ENCODE measurements at regions not wholly inside any gene's neighbourhood (a gene's known extent, or its start where the extent isn't known, plus 50 kb on each side); places are given as distances from the start of the nearest gene placed in this dataset.

GRCh38 chr6:19682859-19683258, 154.3 kb upstream of the ID4 start (continued):
- TF ChIP-seq CHD7 (IDR thresholded peaks at IDR 0.05; ENCODE audit: insufficient replicate concordance, low read length) (no peak), CTBP2 (IDR thresholded peaks at IDR 0.05; ENCODE audit: borderline replicate concordance, insufficient read depth, insufficient read length, low read length) (no peak), JUND (IDR thresholded peaks at IDR 0.05; ENCODE audit: low read length) (no peak), SP4 (IDR thresholded peaks at IDR 0.05; ENCODE audit: low read length) (no peak), PHF8 (conservative IDR thresholded peaks at IDR 0.05; ENCODE audit: low read depth, low read length) (no peak), SIN3A (conservative IDR thresholded peaks at IDR 0.05 in 1 of 2, IDR thresholded peaks at IDR 0.05 in 1 of 2; ENCODE audit: low read depth in 1 of 2, low read length in 2 of 2) (no peak), HDAC2 (IDR thresholded peaks at IDR 0.05; ENCODE audit: borderline replicate concordance in 1 of 2, low read depth in 2 of 2, low read length in 2 of 2) (no peak), ZNF274 (IDR thresholded peaks at IDR 0.05; ENCODE audit: borderline replicate concordance, extremely low read depth, low read length) (no peak), CEBPB (IDR thresholded peaks at IDR 0.05; ENCODE audit: low read depth, low read length) (no peak), TAF7 (optimal IDR thresholded peaks at IDR 0.05; ENCODE audit: borderline replicate concordance, low read depth, low read length) (no peak), TAF1 (IDR thresholded peaks at IDR 0.05; ENCODE audit: low read depth, low read length) (no peak), CBX8 (IDR thresholded peaks at IDR 0.05; ENCODE audit: borderline replicate concordance, low read depth, low read length) (no peak)

Data from H1 (cell line).